ENCODE measurements at regions not wholly inside any gene's neighbourhood (a gene's known extent, or its start where the extent isn't known, plus 50 kb on each side); places are given as distances from the start of the nearest gene placed in this dataset.
"Not testable (repeated sequence)": the region's sequence is repeated elsewhere in the genome, so short reads cannot be mapped to it uniquely, and the experiment has no call there.

DNA sequence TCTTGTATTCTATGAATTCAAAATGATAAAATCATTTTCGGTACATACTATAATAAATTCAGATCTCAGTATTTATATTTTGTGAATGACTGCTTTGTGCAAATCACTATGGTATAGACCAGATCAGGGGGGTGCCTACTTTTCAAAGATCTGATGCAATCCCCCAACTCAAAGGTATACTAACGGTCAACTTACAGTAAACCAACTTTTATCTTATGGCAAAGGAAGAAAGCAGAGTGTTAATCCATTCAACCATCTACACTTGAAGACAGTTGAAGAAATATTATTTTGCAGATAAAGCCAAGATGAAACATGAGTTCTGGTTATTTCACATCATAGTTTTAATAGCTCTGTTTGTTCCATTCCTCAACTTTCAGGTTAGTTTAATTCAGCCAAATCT is 197.1 kb downstream of the MEX3B start:
- in situ Hi-C loops (cut with MboI; ENCODE audit: low pct_unique_long_range_greater_than_20kb, low sequenced_read_pairs), result no loop called here
- DNase-seq, result no peak

DNA sequence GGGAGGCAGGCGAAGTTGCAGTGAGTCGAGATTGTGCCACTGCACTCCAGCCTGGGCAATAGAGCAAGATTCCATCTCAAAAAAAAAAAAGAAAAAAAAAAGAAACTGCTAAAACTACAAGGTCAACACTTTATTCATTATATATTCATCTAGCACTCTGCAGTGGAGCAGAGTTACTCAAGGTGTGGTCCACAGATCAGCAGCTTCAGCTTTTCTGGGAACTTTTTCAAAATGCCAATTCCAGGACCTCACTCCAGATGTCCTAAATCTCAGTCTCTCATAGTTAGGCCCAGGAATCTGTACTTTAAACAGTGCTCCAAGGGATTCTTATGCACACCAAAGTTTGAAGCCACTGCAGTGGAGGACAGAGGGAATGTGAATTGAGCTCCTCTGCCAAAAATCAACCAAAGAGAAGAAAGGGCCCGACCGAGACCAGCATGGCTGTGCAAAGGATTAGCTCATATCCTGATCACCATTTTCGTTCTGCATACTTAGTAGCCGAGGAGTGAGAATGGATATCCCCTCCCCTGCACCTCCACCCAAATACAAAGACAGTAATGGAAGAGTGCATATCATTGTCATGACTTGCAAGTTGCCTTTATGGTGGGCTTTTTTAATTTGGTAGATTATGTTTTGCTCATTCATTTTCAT is 201.9 kb downstream of the MEX3B start:
- in situ Hi-C loops (cut with MboI; ENCODE audit: low pct_unique_long_range_greater_than_20kb, low sequenced_read_pairs), result no loop called here
- no peak for DNase-seq

DNA sequence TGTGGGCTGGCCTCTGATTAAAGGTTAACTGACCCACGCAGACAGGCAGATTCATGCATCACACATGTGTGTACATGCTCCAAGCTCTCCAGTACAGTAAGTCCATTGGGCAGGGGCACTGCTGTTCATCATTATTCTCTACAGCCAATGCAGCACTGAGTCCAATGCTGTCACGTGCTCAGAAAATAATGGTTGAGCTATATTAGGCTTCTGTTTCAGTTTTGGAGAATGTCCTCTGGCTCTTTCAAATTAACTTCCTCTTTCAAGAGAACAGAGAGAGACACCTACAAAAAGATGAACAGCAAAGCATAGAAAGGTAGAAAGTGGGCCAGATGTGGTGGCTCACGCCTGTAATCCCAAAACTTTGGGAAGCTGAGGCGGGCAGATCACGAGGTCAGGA is 202.6 kb downstream of the MEX3B start:
- in situ Hi-C loops (cut with MboI; ENCODE audit: low pct_unique_long_range_greater_than_20kb, low sequenced_read_pairs), result no loop called here

DNA sequence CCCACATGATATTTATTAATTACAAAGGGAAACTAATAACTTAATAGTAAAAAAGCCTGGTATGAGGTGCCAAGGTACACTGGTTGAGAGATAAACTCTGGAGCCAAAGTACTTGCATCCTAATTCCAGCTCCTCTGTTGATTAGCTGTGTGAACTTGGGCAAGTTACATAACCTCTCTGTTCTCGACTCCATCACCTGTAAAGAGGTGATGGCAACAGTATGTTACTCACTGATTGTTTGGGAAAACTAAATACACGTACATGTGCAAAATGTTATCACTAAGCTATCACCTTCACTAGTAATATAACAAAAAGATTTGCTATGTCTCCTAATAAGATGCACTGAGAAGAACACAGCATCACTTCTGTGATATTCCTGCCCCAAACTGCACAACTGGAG is 206.4 kb downstream of the MEX3B start:
- in situ Hi-C loops (cut with MboI; ENCODE audit: low pct_unique_long_range_greater_than_20kb, low sequenced_read_pairs), result no loop called here
- no peak for DNase-seq

More for the DNA sequence above, 202.6 kb downstream of the MEX3B start:
- peak; percentile 18 for DNase-seq

DNA sequence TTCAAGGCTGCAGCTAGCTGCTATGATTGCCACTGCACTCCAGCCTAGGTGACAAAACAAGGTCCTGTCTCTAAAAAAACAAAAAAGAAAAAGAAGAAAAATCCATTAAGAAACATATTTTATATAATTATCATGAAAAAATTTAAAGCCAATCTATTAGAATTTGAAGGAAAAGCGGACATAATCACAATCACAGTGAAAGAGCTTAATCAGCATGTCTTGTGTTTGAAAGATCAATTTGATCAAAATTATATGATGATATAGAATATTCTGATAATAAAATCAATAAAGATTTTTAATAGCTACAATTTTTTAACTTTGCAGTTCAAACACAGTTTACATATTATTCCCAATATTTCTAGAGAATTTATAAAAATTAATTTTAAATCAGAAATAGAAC is 210.1 kb downstream of the MEX3B start:
- in situ Hi-C loops (cut with MboI; ENCODE audit: low pct_unique_long_range_greater_than_20kb, low sequenced_read_pairs), result no loop called here
- DNase-seq, result no peak

DNA sequence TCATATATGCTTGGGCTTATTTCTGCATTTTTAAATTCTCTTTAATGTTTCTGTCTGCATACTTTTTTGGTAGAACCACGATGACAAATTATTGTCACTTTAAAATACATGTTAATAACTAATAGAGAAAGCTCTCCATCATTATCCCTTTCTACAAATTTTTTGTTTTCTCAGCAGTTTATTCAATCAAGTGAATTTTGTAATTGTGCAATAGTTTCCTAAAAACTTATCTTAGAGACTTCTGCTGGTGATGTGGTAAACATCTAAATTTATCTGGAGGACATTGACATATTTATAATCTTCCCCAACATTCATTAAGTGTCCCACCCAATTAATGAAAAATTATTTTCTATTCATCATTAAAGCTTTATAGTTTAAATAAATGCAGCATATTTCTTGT is 215.3 kb downstream of the MEX3B start:
- in situ Hi-C loops (cut with MboI; ENCODE audit: low pct_unique_long_range_greater_than_20kb, low sequenced_read_pairs), result no loop called here
- DNase-seq, result no peak

DNA sequence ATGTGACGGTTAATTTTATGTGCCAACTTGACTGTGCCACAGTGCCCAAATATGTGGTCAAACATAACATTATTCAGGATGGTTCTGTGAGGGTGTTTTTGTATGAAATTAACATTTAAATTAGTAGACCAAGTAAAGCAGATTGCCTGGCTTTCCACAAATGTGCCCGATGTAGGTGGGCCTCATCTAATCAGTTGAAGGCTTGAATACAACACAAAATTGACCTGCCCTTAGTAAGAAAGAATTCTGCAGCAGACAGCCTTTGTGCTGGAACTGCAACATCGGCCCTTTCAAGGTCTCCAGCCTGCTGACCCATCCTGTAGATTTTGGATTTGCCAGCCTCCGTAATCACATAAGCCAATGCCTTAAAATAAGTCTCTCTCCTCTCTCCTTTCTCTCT is 215.9 kb downstream of the MEX3B start:
- DNase-seq, result no peak
- in situ Hi-C loops (cut with MboI; ENCODE audit: low pct_unique_long_range_greater_than_20kb, low sequenced_read_pairs), result no loop called here

DNA sequence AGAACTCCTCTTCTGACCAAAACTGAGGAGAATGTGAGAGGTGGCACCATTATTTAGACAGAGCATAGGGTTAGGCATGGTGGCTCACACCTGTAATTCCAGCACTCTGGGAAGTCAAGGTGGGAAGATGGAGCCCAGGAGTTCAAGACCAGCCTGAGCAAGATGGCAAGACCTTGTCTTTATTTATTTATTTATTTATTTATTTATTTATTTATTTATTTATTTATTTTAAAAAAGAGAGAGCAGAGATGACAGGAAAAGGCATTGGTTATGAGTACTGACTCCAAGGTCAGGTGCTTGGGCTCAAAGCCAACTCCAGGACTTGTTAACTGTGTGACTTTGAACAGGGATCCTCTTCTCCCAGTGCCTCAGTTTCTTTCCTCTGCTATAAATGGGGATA is 217.7 kb downstream of the MEX3B start:
- no peak for DNase-seq
- in situ Hi-C loops (cut with MboI; ENCODE audit: low pct_unique_long_range_greater_than_20kb, low sequenced_read_pairs), result no loop called here

DNA sequence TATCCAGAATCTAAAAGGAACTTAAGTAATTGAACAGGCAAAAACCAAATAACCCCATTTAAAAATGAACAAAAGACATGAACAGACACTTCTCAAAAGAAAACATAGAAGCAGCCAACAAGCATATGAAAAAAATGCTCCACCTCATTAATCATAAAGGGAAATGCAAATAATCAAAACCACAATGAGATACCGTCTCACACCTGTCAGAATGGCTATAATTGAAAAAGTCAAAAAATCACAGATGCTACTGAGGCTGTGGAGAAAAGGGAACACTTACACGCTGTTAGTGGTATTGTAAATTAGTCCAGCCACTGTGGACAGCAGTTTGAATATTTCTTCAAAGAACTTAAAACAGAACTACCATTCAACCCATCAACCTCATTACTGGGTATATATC is 220.7 kb downstream of the MEX3B start:
- in situ Hi-C loops (cut with MboI; ENCODE audit: low pct_unique_long_range_greater_than_20kb, low sequenced_read_pairs), result no loop called here
- no peak for DNase-seq

DNA sequence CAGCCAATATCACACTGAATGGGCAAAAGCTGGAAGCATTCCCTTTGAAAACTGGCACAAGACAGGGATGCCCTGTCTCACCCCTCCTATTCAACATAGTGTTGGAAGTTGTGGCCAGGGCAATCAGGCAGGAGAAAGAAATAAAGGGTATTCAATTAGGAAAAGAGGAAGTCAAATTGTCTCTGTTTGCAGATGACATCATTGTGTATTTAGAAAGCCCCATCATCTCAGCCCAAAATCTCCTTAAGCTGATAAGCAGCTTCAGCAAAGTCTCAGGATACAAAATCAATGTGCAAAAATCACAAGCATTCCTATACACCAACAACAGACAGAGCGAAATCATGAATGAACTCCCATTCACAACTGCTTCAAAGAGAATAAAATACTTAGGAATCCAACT is 223.2 kb downstream of the MEX3B start:
- in situ Hi-C loops (cut with MboI; ENCODE audit: low pct_unique_long_range_greater_than_20kb, low sequenced_read_pairs); DNase-seq: not testable (repeated sequence)

DNA sequence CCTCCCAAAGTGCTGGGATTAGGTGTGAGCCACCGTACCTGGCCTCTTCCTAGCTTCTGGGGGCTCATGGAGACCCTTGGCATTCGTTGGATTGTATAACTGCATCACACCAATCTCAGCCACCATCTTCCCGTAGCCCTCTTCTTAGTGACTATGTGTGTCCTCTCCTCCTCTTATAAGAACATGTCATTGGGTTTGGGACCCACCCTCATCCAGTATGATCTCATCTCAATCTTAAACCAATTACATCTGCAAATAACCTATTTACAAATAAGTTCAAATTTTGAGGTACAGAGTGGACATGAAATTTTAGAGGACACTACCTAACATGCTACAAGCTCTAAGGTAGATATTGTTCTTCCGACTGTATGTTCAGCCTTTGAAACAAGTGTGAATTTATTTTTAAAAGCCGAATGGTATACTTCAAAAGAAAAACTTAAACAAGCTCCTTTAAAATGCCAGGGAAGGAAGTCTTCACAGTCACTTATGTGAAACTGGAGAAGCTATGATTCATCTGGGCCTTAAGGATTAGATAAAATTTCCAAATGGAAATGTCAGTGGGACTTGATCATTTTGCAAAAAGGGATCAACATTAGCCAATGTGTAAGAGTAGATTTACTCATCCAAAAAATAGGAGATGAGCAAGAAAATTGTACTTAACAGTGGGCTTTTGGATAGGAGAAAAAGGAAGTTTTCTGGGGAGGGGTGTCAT is 225.7 kb downstream of the MEX3B start:
- DNase-seq, result no peak
- in situ Hi-C loops (cut with MboI; ENCODE audit: low pct_unique_long_range_greater_than_20kb, low sequenced_read_pairs), result no loop called here

DNA sequence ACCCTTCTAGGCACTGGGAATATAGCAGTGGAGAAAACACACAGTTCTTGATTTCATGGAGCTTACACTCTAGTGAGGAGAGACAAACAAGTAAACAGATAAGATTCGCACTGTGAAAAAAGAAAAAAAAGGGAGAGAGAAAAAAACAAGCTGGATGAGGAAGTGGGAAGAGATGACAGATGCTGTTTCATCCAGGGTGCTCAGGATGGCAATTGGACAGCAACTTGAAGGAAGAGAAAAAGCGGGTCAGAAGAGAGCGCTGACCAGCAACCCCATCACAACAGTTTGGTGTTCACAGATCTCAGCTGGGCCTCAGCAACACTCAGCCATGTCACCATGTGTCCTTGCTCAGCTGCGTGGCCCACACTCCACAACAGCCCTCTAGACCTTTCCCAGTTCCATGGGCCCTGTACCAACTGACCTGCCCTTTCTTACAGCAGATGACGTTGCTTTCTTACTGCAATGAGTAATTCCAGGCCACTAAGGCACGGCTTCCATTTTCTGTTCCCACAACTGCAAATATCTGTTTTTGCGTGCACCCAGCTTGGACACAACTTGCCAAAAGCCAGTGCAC is 230.8 kb downstream of the MEX3B start:
- in situ Hi-C loops (cut with MboI; ENCODE audit: low pct_unique_long_range_greater_than_20kb, low sequenced_read_pairs), result no loop called here
- no peak for DNase-seq

DNA sequence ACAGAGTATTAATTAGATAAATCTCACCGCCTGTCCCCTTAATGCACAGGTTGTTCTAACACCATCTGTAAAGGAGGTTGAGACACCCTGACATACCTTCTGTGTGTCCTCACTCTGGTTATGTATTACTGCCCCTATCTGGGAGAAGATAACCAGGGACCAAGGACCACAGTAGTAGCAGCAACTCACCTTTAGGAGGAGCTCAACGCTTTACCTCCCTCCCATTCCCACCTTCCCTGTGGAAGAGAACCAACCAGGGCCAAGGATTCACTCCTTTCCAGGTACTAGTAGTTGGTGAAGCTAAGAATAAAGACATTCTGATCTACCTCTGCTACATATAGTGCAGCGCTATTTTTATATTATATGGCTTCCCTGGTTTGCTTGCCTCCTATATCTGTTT is 232.6 kb downstream of the MEX3B start:
- DNase-seq, result peak; percentile 22
- in situ Hi-C loops (cut with MboI; ENCODE audit: low pct_unique_long_range_greater_than_20kb, low sequenced_read_pairs), result no loop called here

DNA sequence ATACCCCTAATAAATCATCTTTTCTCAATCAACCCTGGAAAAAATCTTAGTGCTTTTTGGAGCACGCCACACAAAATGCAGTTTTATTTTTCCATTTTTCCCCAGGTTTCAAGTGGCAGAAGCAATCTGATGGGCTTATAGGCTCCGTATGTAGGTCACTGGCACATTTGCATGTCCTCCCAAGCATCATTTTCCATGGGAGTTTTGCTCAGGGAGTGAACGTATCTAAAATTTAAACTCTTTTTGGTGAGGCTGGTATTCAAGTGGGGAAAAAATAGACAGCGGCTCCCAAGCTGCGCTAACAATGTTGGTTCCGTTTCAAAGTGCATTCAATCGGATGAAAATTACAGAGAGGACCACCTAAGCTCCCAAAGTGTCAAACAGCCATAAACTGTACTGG is 233.4 kb downstream of the MEX3B start:
- no peak for DNase-seq
- in situ Hi-C loops (cut with MboI; ENCODE audit: low pct_unique_long_range_greater_than_20kb, low sequenced_read_pairs), result no loop called here

DNA sequence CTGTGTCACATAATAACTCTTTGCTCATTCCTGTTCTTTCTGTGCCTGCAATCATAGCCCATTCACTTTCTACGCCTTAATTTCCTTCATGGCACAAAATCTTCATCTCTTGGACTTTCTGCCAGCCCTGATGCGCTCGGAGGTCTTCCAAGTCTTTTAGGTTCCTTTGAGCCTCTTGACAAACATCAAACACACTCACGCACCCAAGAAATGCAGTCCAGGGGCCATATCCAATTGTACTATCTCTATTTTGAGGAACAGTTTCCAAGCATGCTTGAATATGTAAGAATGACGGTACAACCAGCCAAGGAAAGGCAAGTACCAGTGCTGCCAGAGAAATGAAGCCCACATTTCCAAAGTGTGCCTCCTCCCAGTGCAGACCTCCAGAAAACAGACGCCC is 234.1 kb downstream of the MEX3B start:
- in situ Hi-C loops (cut with MboI; ENCODE audit: low pct_unique_long_range_greater_than_20kb, low sequenced_read_pairs), result no loop called here
- DNase-seq, result no peak

DNA sequence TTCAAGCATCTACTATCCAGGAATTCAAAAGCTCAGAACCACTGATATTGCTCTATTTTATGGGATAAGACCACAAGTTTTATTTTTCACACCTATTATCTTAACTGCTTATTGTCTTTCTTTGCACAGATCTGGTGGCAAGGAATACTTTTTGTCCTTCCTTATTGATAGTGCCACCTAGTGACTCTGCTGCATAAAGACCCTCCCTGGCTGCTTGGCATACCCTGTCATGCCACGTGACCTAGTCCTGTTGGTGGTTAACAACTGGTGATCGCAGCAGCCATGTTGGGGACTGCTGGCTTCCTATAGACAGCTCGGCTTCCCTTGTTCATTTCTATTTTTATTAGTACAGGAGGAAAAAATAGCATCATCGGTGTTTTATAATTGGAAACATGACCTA is 236.3 kb downstream of the MEX3B start:
- in situ Hi-C loops (cut with MboI; ENCODE audit: low pct_unique_long_range_greater_than_20kb, low sequenced_read_pairs), result no loop called here
- DNase-seq, result peak; percentile 88

DNA sequence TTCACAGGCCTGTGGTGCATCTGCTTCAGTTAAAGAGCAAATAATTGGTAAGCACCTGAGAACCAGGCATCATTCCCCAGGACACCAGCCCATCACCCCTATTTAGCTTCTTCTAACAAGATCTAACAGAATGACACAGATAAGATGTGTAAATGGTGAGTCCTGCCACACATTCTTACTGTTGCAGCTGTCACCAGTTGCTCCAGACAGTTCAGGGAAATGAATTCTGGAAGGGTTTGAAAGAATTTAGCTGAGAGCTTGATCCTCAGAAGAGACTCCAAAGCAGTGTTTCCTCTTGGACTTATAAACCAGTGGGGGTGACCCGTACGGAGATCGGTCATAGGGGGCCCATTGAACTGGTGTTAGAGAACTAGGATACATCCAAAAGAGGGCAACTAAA is 238.0 kb downstream of the MEX3B start:
- in situ Hi-C loops (cut with MboI; ENCODE audit: low pct_unique_long_range_greater_than_20kb, low sequenced_read_pairs), result no loop called here
- DNase-seq, result no peak

DNA sequence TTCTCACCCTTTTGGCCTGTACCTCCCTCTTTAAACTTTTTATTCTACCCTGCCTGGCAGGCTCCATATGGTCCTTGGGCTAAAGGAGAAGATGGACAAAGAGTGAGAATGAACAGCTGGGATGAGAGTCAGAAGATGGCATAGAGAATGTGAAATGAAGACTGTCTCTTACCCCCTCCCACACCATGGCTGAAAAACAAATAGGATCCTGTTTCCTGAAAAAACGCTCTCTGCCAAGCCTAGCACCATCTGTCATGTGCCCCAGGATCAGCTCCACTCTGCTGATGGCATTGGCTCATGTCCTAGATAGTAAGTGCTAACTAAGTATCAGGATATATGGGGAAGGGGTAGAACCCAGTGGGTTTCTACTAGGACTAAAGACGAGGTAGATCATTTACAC is 238.6 kb downstream of the MEX3B start:
- in situ Hi-C loops (cut with MboI; ENCODE audit: low pct_unique_long_range_greater_than_20kb, low sequenced_read_pairs), result no loop called here
- DNase-seq, result no peak

DNA sequence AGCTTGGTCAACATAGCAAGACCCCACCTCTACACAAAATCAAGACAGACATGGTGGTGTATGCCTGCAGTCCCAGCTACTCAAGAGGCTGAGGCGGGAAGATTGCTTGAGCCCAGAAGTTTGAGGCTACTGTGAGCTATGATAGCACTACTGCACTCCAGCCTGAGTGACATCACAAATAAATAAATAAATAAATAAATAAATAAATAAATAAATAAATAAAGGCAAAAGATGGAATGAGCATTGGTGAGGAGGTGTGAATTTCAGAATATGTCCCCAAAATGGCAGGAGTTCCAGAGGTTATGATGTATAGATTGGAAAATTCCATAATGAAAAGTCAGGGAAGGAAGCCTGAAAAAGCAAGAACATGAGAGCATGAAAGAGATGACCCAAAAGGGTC is 249.9 kb downstream of the MEX3B start:
- in situ Hi-C loops (cut with MboI; ENCODE audit: low pct_unique_long_range_greater_than_20kb, low sequenced_read_pairs), result no loop called here
- DNase-seq, result no peak

DNA sequence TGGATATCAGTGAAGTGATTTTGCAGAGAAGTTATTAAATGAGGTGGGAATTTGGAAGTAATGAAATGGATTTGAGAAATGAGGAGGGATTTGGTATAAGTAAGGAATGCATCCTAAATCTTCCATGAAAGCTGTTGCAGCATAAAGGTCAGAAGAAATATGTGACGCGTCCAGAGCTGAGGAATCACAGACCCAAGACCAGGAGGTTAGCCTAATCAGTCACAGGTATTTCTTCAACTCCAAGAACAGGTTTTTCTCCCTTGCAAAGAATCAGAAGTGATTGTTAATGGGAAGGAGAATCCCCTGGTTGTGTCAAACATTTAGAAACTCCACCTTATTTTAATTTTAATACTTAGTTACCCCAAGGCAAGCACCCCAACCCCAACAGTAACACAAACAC is 253.2 kb downstream of the MEX3B start:
- no peak for DNase-seq
- in situ Hi-C loops (cut with MboI; ENCODE audit: low pct_unique_long_range_greater_than_20kb, low sequenced_read_pairs), result no loop called here

DNA sequence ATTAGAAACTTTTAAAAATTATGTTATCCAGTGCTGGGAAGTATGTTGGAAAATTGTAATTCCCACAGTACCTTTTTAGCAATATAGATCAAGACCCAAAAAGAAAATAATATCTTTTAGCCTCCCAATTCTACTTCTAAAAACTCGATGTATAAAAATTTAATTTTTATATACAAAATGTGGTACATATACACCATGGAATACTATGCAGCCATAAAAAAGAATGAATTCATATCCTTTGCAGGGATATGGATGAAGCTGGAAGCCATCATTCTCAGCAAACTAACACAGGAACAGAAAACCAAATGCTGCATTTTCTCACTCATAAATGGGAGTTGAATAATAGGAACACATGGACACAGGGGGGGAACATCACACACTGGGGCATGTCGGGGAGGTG is 254.5 kb downstream of the MEX3B start:
- DNase-seq; in situ Hi-C loops (cut with MboI; ENCODE audit: low pct_unique_long_range_greater_than_20kb, low sequenced_read_pairs): not testable (repeated sequence)

Measured in KBM-7 (cell line).